ENCODE measurements at regions not wholly inside any gene's neighbourhood (a gene's known extent, or its start where the extent isn't known, plus 50 kb on each side); places are given as distances from the start of the nearest gene placed in this dataset.
"Not testable (repeated sequence)": the region's sequence is repeated elsewhere in the genome, so short reads cannot be mapped to it uniquely, and the experiment has no call there.

DNA sequence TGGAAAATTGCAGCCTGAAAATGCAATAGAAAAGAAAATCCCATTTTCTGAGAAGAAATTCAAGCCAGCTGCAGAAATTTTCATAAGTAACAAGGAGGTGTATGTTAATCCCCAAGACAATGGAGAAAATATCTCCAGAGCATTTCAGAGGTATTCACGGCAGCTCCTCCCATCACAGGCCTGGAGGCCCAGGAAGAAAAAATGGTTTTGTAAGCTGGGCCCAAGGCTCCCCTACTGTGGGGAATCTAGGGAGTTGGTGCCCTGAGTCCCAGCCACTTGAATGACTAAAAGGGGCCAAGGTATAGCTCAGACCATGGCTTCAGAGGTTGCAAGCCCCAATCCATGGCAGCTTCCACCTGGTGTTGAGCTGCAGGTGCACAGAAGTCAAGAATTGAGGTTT lies 93.3 kb upstream of the ZNF267 start:
- H3K4me3 ChIP-seq (ENCODE audit: low read depth in 1 of 2, low read length in 2 of 2), result no peak overlapping the region
- no peaks in the 10 kb centered on the region for H3K27me3 ChIP-seq (ENCODE audit: control insufficient read depth in 1 of 2, insufficient read depth in 2 of 2, low read length in 2 of 2)
- no peaks in the 10 kb centered on the region for H3K4me1 ChIP-seq (ENCODE audit: control insufficient read depth in 2 of 2, insufficient read depth in 2 of 2, low read length in 1 of 2)
- H3K36me3 ChIP-seq (ENCODE audit: control insufficient read depth in 2 of 2, insufficient read depth in 2 of 2, low read length in 1 of 2), result no peaks in the 10 kb centered on the region
- peaks cover 9 to 10% of the 10 kb centered on the region in 2 donors for H3K9me3 ChIP-seq (ENCODE audit: control insufficient read depth in 2 of 2, insufficient read depth in 1 of 2, low read depth in 1 of 2, low read length in 1 of 2)
- 92 to 94% methylated on average over 1 of the region's 1 CpG for WGBS, 2 donors
- no peak overlapping the region for H3K27ac ChIP-seq (ENCODE audit: low read depth in 2 of 2, low read length in 1 of 2)

DNA sequence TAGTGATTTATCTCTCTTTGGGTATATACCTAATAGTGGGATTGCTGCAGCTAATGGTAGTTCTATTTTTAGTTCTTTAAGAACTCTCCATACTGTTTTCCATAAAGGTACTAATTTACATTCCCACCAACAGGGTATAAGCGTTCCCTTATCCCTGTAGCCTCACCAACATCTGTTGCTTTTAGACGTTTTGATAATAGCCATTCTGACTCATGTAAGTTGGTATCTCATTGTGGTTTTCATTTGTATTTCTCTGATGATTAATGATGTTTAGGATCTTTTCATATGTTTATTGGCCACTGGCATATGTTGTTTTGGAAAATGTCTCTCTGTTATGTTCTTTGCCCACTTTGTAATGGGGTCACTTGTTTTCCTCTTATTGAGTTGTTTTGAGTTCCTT lies 88.5 kb upstream of the ZNF267 start:
- no peak overlapping the region for H3K27ac ChIP-seq (ENCODE audit: low read depth in 2 of 2, low read length in 1 of 2)
- no peaks in the 10 kb centered on the region for H3K36me3 ChIP-seq (ENCODE audit: control insufficient read depth in 2 of 2, insufficient read depth in 2 of 2, low read length in 1 of 2)
- no peaks in the 10 kb centered on the region for H3K4me1 ChIP-seq (ENCODE audit: control insufficient read depth in 2 of 2, insufficient read depth in 2 of 2, low read length in 1 of 2)
- H3K27me3 ChIP-seq (ENCODE audit: control insufficient read depth in 1 of 2, insufficient read depth in 2 of 2, low read length in 2 of 2), result no peaks in the 10 kb centered on the region
- 61% methylated on average over 2 of the region's 2 CpGs for WGBS, 2 donors
- peaks cover 10 to 11% of the 10 kb centered on the region in 2 donors for H3K9me3 ChIP-seq (ENCODE audit: control insufficient read depth in 2 of 2, insufficient read depth in 1 of 2, low read depth in 1 of 2, low read length in 1 of 2)
- H3K4me3 ChIP-seq (ENCODE audit: low read depth in 1 of 2, low read length in 2 of 2), result no peak overlapping the region

DNA sequence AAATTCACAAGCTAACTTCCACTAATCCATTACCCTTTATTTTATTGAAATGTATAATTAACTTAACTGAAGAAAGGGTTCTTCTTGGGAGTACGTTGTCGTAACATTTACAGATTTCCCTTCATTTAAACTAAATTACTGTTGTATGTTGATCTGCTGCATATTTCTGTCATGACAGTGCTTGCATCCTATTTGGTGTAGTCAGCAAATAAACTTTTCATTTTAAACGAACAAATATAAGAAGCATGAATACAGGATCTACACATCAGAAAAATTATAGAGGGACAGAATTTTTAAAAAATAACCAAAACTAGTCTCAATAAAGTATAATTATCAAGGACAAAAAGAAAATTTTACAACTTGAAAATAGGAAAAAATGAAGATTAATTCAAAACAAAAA lies 66.5 kb upstream of the ZNF267 start:
- WGBS, 2 donors, result 77 to 92% methylated on average over 3 of the region's 3 CpGs

DNA sequence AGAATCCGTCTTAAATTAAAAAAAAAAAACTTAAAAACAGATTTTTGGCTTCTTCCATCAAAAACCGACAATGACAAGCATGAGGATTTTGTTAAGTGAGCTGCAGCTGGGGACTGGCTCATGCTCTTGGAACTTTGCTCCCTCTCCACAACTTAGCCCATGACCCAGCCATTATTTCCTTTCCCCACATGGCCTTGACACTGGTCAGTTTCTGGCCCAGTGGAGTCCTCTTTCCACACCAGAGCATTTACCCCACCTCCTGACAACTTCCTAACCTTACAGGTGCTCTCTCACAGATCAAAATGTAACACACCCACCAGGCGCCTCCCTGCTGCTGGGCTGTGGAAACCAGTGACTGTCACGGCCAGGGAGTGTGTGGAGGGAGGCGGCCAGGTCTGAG lies 62.7 kb upstream of the ZNF267 start:
- H3K27me3 ChIP-seq (ENCODE audit: control insufficient read depth in 1 of 2, insufficient read depth in 2 of 2, low read length in 2 of 2), result no peaks in the 10 kb centered on the region
- no peaks in the 10 kb centered on the region for H3K4me1 ChIP-seq (ENCODE audit: control insufficient read depth in 2 of 2, insufficient read depth in 2 of 2, low read length in 1 of 2)
- H3K4me3 ChIP-seq (ENCODE audit: low read depth in 1 of 2, low read length in 2 of 2), result no peak overlapping the region
- no peaks in the 10 kb centered on the region for H3K9me3 ChIP-seq (ENCODE audit: control insufficient read depth in 2 of 2, insufficient read depth in 1 of 2, low read depth in 1 of 2, low read length in 1 of 2)
- H3K36me3 ChIP-seq (ENCODE audit: control insufficient read depth in 2 of 2, insufficient read depth in 2 of 2, low read length in 1 of 2), result no peaks in the 10 kb centered on the region
- H3K27ac ChIP-seq (ENCODE audit: low read depth in 2 of 2, low read length in 1 of 2), result no peak overlapping the region
- 55 to 62% methylated on average over 5 of the region's 5 CpGs for WGBS, 2 donors

More for the DNA sequence above, 66.5 kb upstream of the ZNF267 start:
- Histone ChIP-seq H3K4me1 (ENCODE audit: control insufficient read depth in 2 of 2, insufficient read depth in 2 of 2, low read length in 1 of 2) (no peaks in the 10 kb centered on the region), H3K9me3 (ENCODE audit: control insufficient read depth in 2 of 2, insufficient read depth in 1 of 2, low read depth in 1 of 2, low read length in 1 of 2) (no peaks in the 10 kb centered on the region), H3K36me3 (ENCODE audit: control insufficient read depth in 2 of 2, insufficient read depth in 2 of 2, low read length in 1 of 2) (no peaks in the 10 kb centered on the region), H3K27ac (ENCODE audit: low read depth in 2 of 2, low read length in 1 of 2) (no peak overlapping the region), H3K4me3 (ENCODE audit: low read depth in 1 of 2, low read length in 2 of 2) (no peak overlapping the region), H3K27me3 (ENCODE audit: control insufficient read depth in 1 of 2, insufficient read depth in 2 of 2, low read length in 2 of 2) (no peaks in the 10 kb centered on the region)

DNA sequence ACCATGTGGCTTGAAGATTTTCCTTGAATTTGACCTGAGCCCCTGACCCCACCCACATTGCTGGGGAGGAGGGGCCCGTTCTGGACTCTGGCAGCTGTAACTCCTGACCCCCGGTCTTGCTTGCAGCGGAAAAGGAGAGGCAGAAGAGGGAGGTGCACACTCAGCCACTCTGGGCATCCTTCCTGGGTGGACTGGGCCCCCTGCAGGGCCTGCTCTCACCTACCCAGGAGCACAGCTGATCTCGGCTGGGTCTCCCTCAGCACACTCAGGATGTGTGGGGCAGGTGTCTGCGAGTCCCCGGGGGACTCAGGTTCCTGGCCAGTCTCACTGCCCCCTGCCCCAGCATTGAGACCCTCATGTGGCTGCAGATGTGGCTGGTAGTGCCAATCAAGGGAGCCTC lies 57.5 kb upstream of the ZNF267 start:
- H3K4me1 ChIP-seq (ENCODE audit: control insufficient read depth in 2 of 2, insufficient read depth in 2 of 2, low read length in 1 of 2); H3K4me3 ChIP-seq (ENCODE audit: low read depth in 1 of 2, low read length in 2 of 2); H3K36me3 ChIP-seq (ENCODE audit: control insufficient read depth in 2 of 2, insufficient read depth in 2 of 2, low read length in 1 of 2); H3K27ac ChIP-seq (ENCODE audit: low read depth in 2 of 2, low read length in 1 of 2); H3K27me3 ChIP-seq (ENCODE audit: control insufficient read depth in 1 of 2, insufficient read depth in 2 of 2, low read length in 2 of 2): not testable (repeated sequence)
- H3K9me3 ChIP-seq (ENCODE audit: control insufficient read depth in 2 of 2, insufficient read depth in 1 of 2, low read depth in 1 of 2, low read length in 1 of 2), result peaks cover 8 to 11% of the 10 kb centered on the region in 2 donors
- 73 to 81% methylated on average over 3 of the region's 6 CpGs for WGBS, 2 donors

DNA sequence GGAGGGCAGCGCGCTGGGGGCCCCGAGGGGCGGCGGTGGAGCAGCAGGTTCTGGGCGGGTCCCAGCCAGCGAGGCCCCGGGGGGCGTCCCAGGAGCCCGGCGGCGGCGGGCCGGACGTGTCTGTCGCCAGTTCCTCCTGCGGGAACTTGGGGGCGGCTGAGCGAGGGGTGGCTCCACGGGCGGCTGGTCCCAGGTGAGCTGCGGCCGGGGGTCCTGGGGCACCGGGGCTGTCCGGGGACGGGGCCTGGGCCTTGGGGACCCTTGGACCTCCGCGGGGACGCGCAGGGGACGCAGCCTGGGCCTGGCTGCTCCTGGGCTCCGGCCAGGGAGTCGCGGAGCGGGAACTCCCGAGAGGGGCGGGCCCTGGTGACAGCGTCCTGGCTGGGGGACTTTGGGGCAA lies 54.2 kb upstream of the ZNF267 start:
- H3K36me3 ChIP-seq (ENCODE audit: control insufficient read depth in 2 of 2, insufficient read depth in 2 of 2, low read length in 1 of 2), result no peaks in the 10 kb centered on the region
- H3K4me3 ChIP-seq (ENCODE audit: low read depth in 1 of 2, low read length in 2 of 2), result no peak overlapping the region
- no peaks in the 10 kb centered on the region for H3K4me1 ChIP-seq (ENCODE audit: control insufficient read depth in 2 of 2, insufficient read depth in 2 of 2, low read length in 1 of 2)
- WGBS, 2 donors, result 29 to 31% methylated on average over 24 to 38 of the region's 38 CpGs
- no peak overlapping the region for H3K27ac ChIP-seq (ENCODE audit: low read depth in 2 of 2, low read length in 1 of 2)
- peaks cover 8 to 13% of the 10 kb centered on the region in 2 donors for H3K9me3 ChIP-seq (ENCODE audit: control insufficient read depth in 2 of 2, insufficient read depth in 1 of 2, low read depth in 1 of 2, low read length in 1 of 2)
- H3K27me3 ChIP-seq (ENCODE audit: control insufficient read depth in 1 of 2, insufficient read depth in 2 of 2, low read length in 2 of 2), result peaks cover 0 to 3% of the 10 kb centered on the region in 2 donors

DNA sequence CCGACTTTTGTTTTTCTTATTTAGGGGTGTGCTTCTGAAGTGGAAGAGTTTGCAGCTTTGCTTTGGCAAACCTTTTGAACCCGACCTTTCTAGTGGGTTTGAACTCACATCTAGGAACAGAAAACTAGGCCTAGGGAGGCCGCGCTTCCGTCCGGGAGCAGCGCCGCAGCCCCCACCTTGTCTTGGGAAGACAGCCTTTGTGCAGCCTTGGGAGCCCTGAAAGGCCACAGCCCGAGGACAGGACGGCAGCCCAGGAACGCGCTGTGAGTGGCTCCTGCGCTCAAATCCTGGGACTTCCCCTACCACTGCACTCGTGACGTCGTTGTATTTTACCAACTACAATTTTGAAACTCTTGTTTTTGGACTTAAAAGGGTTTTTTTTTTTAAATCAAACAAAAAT lies 53.7 kb upstream of the ZNF267 start:
- Histone ChIP-seq H3K9me3 (ENCODE audit: control insufficient read depth in 2 of 2, insufficient read depth in 1 of 2, low read depth in 1 of 2, low read length in 1 of 2) (peaks cover 8 to 13% of the 10 kb centered on the region in 2 donors), H3K4me1 (ENCODE audit: control insufficient read depth in 2 of 2, insufficient read depth in 2 of 2, low read length in 1 of 2) (no peaks in the 10 kb centered on the region), H3K27ac (ENCODE audit: low read depth in 2 of 2, low read length in 1 of 2) (no peak overlapping the region), H3K4me3 (ENCODE audit: low read depth in 1 of 2, low read length in 2 of 2) (no peak overlapping the region), H3K36me3 (ENCODE audit: control insufficient read depth in 2 of 2, insufficient read depth in 2 of 2, low read length in 1 of 2) (no peaks in the 10 kb centered on the region), H3K27me3 (ENCODE audit: control insufficient read depth in 1 of 2, insufficient read depth in 2 of 2, low read length in 2 of 2) (peaks cover 0 to 3% of the 10 kb centered on the region in 2 donors)
- 69 to 70% methylated on average over 16 of the region's 16 CpGs for WGBS, 2 donors

Measured in esophagus (tissue), 2 donors.